ENCODE measurements at regions not wholly inside any gene's neighbourhood (a gene's known extent, or its start where the extent isn't known, plus 50 kb on each side); places are given as distances from the start of the nearest gene placed in this dataset.
"Not testable (repeated sequence)": the region's sequence is repeated elsewhere in the genome, so short reads cannot be mapped to it uniquely, and the experiment has no call there.

GRCh38 chr3:88991496-88991895 lies 115.9 kb upstream of the EPHA3 start:
- Histone ChIP-seq H3K27me3 (ENCODE audit: control insufficient read depth, insufficient read depth, low read length) (no peaks in the 10 kb centered on the region), H3K4me3 (ENCODE audit: low read length) (no peak overlapping the region), H3K9me3 (ENCODE audit: control insufficient read depth, insufficient read depth, low read length) (no peaks in the 10 kb centered on the region), H3K27ac (ENCODE audit: low read length) (no peak overlapping the region), H3K36me3 (ENCODE audit: control insufficient read depth, insufficient read depth, low read length) (no peaks in the 10 kb centered on the region), H3K4me1 (ENCODE audit: control insufficient read depth, insufficient read depth, low read length) (no peaks in the 10 kb centered on the region; the same call in 1 of the 2 replicates)
- DNase-seq (ENCODE audit: low read depth, low spot score), result no peak

DNA sequence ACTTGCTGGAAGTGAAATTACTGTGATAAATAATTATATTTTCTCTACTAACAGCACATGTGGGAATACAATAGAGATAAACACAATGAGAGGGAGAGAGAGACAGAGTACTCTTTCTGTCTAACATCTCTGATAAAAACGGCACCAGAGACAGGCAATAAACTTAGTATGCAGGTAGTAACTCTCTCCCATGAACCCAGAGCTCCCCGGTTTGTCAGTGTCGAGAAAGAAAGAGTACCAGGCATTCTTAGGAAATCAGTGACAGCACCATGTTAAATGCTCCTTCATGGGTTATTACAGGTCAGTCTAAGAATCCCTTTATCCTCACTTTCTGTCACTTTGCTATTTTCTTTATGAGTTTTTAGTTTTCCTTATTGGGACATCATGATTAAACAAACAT lies 110.7 kb upstream of the EPHA3 start:
- no CpG with 5 or more reads among the region's 3 CpGs for WGBS (ENCODE audit: insufficient coverage, insufficient read length)

GRCh38 chr3:88997260-88997659 lies 110.2 kb upstream of the EPHA3 start:
- Histone ChIP-seq H3K27me3 (ENCODE audit: control insufficient read depth, insufficient read depth, low read length) (no peaks in the 10 kb centered on the region), H3K4me3 (ENCODE audit: low read length) (no peak overlapping the region), H3K9me3 (ENCODE audit: control insufficient read depth, insufficient read depth, low read length) (no peaks in the 10 kb centered on the region), H3K4me1 (ENCODE audit: control insufficient read depth, insufficient read depth, low read length) (no peaks in the 10 kb centered on the region; the same call in 1 of the 2 replicates), H3K36me3 (ENCODE audit: control insufficient read depth, insufficient read depth, low read length) (no peaks in the 10 kb centered on the region), H3K27ac (ENCODE audit: low read length) (no peak overlapping the region)
- DNase-seq (ENCODE audit: low read depth, low spot score), result no peak
- no CpG with 5 or more reads among the region's 3 CpGs for WGBS (ENCODE audit: insufficient coverage, insufficient read length)

More for the DNA sequence above, 110.7 kb upstream of the EPHA3 start:
- Histone ChIP-seq H3K36me3 (ENCODE audit: control insufficient read depth, insufficient read depth, low read length) (no peaks in the 10 kb centered on the region), H3K9me3 (ENCODE audit: control insufficient read depth, insufficient read depth, low read length) (no peaks in the 10 kb centered on the region), H3K27ac (ENCODE audit: low read length) (no peak overlapping the region), H3K4me3 (ENCODE audit: low read length) (no peak overlapping the region), H3K27me3 (ENCODE audit: control insufficient read depth, insufficient read depth, low read length) (no peaks in the 10 kb centered on the region), H3K4me1 (ENCODE audit: control insufficient read depth, insufficient read depth, low read length) (no peaks in the 10 kb centered on the region; the same call in 1 of the 2 replicates)
- DNase-seq (ENCODE audit: low read depth, low spot score), result no peak

DNA sequence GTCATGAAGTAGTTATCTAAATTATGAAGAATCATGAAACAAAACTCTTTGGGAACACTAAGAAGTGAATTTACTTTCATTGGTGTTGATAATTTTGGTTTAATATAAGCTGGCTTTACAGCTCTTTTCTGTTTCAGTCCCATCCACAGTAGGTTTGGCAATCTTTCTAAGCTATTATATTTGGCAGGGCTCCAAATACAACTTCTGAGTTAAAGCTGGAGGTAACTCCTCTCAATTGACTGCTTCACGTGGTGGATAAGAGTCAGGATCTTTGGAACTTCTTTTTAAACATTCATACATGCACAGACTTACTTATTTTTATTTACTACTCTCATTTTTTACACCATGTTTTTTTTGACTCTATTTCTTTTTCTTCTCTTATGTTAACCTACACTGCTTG lies 106.5 kb upstream of the EPHA3 start:
- no CpG with 5 or more reads among the region's 1 CpG for WGBS (ENCODE audit: insufficient coverage, insufficient read length)
- Histone ChIP-seq H3K27me3 (ENCODE audit: control insufficient read depth, insufficient read depth, low read length) (no peaks in the 10 kb centered on the region), H3K27ac (ENCODE audit: low read length) (no peak overlapping the region), H3K9me3 (ENCODE audit: control insufficient read depth, insufficient read depth, low read length) (no peaks in the 10 kb centered on the region), H3K4me3 (ENCODE audit: low read length) (no peak overlapping the region), H3K36me3 (ENCODE audit: control insufficient read depth, insufficient read depth, low read length) (no peaks in the 10 kb centered on the region), H3K4me1 (ENCODE audit: control insufficient read depth, insufficient read depth, low read length) (no peaks in the 10 kb centered on the region)
- DNase-seq (ENCODE audit: low read depth, low spot score), result no peak

GRCh38 chr3:89002191-89002590 lies 105.2 kb upstream of the EPHA3 start:
- WGBS (ENCODE audit: insufficient coverage, insufficient read length), result no CpG with 5 or more reads among the region's 5 CpGs
- no peak for DNase-seq (ENCODE audit: low read depth, low spot score)
- Histone ChIP-seq H3K4me3 (ENCODE audit: low read length) (no peak overlapping the region), H3K27me3 (ENCODE audit: control insufficient read depth, insufficient read depth, low read length) (no peaks in the 10 kb centered on the region), H3K27ac (ENCODE audit: low read length) (no peak overlapping the region), H3K36me3 (ENCODE audit: control insufficient read depth, insufficient read depth, low read length) (no peaks in the 10 kb centered on the region), H3K9me3 (ENCODE audit: control insufficient read depth, insufficient read depth, low read length) (no peaks in the 10 kb centered on the region), H3K4me1 (ENCODE audit: control insufficient read depth, insufficient read depth, low read length) (no peaks in the 10 kb centered on the region)

- Histone ChIP-seq H3K27me3 (ENCODE audit: control insufficient read depth, insufficient read depth, low read length) (no peaks in the 10 kb centered on the region), H3K36me3 (ENCODE audit: control insufficient read depth, insufficient read depth, low read length) (no peaks in the 10 kb centered on the region)
- WGBS (ENCODE audit: insufficient coverage, insufficient read length), result no CpG with 5 or more reads among the region's 3 CpGs
Observed at GRCh38 chr3:89013536-89013935, 93.9 kb upstream of the EPHA3 start.

DNA sequence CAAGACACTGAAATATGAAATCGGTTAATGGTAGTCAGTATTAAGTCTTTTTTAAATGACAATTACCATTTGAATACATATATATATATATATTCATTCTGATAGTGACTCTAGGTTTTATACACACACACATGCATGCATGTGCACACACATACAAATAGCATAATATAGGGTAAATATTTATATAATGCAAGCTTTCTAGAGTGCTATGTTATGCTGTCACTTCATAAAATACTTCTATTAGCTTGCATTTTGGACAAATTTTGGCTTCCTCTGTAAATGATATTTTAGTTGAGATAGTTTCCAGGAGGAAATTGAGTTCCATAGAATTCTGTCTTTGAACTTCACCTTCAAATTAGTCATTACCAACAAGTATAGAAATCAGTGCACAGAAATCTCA lies 89.9 kb upstream of the EPHA3 start:
- no peak for DNase-seq (ENCODE audit: low read depth, low spot score)
- no peaks in the 10 kb centered on the region for H3K4me1 ChIP-seq (ENCODE audit: control insufficient read depth, insufficient read depth, low read length)
- H3K9me3 ChIP-seq (ENCODE audit: control insufficient read depth, insufficient read depth, low read length), result no peaks in the 10 kb centered on the region
- no CpG with 5 or more reads among the region's 1 CpG for WGBS (ENCODE audit: insufficient coverage, insufficient read length)
- H3K27me3 ChIP-seq (ENCODE audit: control insufficient read depth, insufficient read depth, low read length), result no peaks in the 10 kb centered on the region
- H3K27ac ChIP-seq (ENCODE audit: low read length), result no peak overlapping the region
- no peaks in the 10 kb centered on the region for H3K36me3 ChIP-seq (ENCODE audit: control insufficient read depth, insufficient read depth, low read length)
- no peak overlapping the region for H3K4me3 ChIP-seq (ENCODE audit: low read length)

More at GRCh38 chr3:89013536-89013935, 93.9 kb upstream of the EPHA3 start:
- Histone ChIP-seq H3K9me3 (ENCODE audit: control insufficient read depth, insufficient read depth, low read length) (no peaks in the 10 kb centered on the region), H3K4me3 (ENCODE audit: low read length) (no peak overlapping the region), H3K4me1 (ENCODE audit: control insufficient read depth, insufficient read depth, low read length) (no peaks in the 10 kb centered on the region), H3K27ac (ENCODE audit: low read length) (no peak overlapping the region)
- DNase-seq (ENCODE audit: low read depth, low spot score), result no peak

- Histone ChIP-seq H3K36me3 (ENCODE audit: control insufficient read depth, insufficient read depth, low read length) (no peaks in the 10 kb centered on the region), H3K4me3 (ENCODE audit: low read length) (no peak overlapping the region), H3K9me3 (ENCODE audit: control insufficient read depth, insufficient read depth, low read length) (no peaks in the 10 kb centered on the region), H3K27me3 (ENCODE audit: control insufficient read depth, insufficient read depth, low read length) (no peaks in the 10 kb centered on the region), H3K4me1 (ENCODE audit: control insufficient read depth, insufficient read depth, low read length) (no peaks in the 10 kb centered on the region), H3K27ac (ENCODE audit: low read length) (no peak overlapping the region)
- no CpG with 5 or more reads among the region's 4 CpGs for WGBS (ENCODE audit: insufficient coverage, insufficient read length)
- no peak for DNase-seq (ENCODE audit: low read depth, low spot score)
Observed at GRCh38 chr3:89025185-89025584, 82.2 kb upstream of the EPHA3 start.

DNA sequence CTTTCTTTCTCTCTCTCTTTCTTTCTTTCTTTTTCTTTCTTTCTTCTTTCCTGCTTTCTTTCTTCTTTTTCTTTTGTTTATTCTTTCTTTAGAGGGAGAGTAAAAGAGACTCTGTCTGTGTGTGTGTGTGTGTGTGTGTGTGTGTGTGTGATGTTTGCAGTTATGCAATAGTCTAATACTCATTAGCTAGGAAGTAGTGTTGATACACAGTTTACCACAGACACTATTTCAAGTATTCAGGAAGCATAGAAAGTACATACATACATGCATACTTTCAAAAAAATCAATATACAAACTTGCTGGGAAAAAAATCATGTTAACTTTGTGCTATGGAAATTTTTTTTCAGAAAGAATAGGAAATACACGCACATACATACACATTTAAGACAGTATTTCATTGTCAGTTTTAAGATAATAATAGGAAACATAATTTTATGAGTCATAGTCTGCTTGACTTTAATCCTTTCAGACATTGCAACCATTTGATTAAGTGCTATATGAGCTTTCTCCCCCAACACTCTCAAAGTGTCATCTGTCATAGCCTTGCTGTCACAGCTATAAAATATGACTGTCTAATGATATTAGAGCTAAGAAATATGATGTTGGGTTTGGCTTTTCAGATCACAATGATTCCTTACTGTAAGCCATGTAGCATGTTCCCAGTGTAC lies 74.9 kb upstream of the EPHA3 start:
- DNase-seq (ENCODE audit: low read depth, low spot score), result no peak
- Histone ChIP-seq H3K27me3 (ENCODE audit: control insufficient read depth, insufficient read depth, low read length) (no peaks in the 10 kb centered on the region), H3K36me3 (ENCODE audit: control insufficient read depth, insufficient read depth, low read length) (no peaks in the 10 kb centered on the region), H3K4me3 (ENCODE audit: low read length) (no peak overlapping the region), H3K27ac (ENCODE audit: low read length) (no peak overlapping the region), H3K4me1 (ENCODE audit: control insufficient read depth, insufficient read depth, low read length) (no peaks in the 10 kb centered on the region), H3K9me3 (ENCODE audit: control insufficient read depth, insufficient read depth, low read length) (no peaks in the 10 kb centered on the region)
- no CpG with 5 or more reads among the region's 1 CpG for WGBS (ENCODE audit: insufficient coverage, insufficient read length)

- not testable (repeated sequence) for H3K27ac ChIP-seq (ENCODE audit: low read length); H3K4me1 ChIP-seq (ENCODE audit: control insufficient read depth, insufficient read depth, low read length); H3K4me3 ChIP-seq (ENCODE audit: low read length); H3K9me3 ChIP-seq (ENCODE audit: control insufficient read depth, insufficient read depth, low read length); DNase-seq (ENCODE audit: low read depth, low spot score); H3K27me3 ChIP-seq (ENCODE audit: control insufficient read depth, insufficient read depth, low read length); H3K36me3 ChIP-seq (ENCODE audit: control insufficient read depth, insufficient read depth, low read length)
- WGBS (ENCODE audit: insufficient coverage, insufficient read length), result no CpG with 5 or more reads among the region's 6 CpGs
Observed at GRCh38 chr3:89034723-89035122, 72.7 kb upstream of the EPHA3 start.

DNA sequence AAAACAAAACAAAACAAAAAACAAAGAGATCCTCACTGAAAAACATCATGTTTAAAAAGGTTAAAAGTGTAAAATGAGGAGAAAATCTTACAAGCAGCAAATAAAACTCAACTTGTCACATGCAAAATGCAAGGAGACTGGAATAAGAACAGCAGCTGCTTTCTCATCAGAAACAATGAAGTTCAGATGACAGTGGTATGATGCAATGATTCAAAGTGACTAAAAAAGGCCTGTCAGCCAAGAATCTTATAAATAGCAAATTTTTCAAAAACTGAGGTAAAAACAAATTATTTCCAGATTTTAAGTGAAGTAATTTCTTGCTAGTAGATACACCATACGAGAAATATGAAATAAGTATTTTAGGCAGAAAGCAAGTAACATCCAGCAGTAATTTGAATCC lies 68.6 kb upstream of the EPHA3 start:
- Histone ChIP-seq H3K9me3 (ENCODE audit: control insufficient read depth, insufficient read depth, low read length) (no peaks in the 10 kb centered on the region), H3K4me1 (ENCODE audit: control insufficient read depth, insufficient read depth, low read length) (no peaks in the 10 kb centered on the region), H3K36me3 (ENCODE audit: control insufficient read depth, insufficient read depth, low read length) (no peaks in the 10 kb centered on the region), H3K4me3 (ENCODE audit: low read length) (no peak overlapping the region), H3K27ac (ENCODE audit: low read length) (no peak overlapping the region), H3K27me3 (ENCODE audit: control insufficient read depth, insufficient read depth, low read length) (no peaks in the 10 kb centered on the region)
- no peak for DNase-seq (ENCODE audit: low read depth, low spot score)
- no CpG with 5 or more reads among the region's 1 CpG for WGBS (ENCODE audit: insufficient coverage, insufficient read length)

All from iPS DF 6.9 (cell line).